ENCODE measurements at regions not wholly inside any gene's neighbourhood (a gene's known extent, or its start where the extent isn't known, plus 50 kb on each side); places are given as distances from the start of the nearest gene placed in this dataset.

DNA sequence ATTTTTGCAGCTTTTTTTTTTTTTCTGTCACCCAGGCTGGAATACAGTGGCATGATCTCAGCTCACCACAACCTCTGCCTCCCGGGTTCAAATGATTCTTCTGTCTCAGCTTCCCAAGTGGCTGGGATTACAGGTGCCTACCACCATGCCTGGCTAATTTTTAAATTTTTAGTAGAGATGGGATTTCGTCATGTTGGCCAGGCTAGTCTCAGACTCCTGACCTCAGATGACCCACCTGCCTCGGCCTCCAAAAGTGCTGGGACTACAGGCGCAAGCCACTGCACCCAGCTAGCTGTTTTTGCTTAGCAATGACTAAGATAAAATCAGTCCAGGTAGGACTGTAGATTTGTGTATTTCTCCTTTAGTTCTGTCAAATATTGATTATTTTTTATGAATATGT, 403.7 kb downstream of the PID1 start:
- in situ Hi-C loops (cut with HindIII; ENCODE audit: low pct_unique_long_range_greater_than_20kb, low sequenced_read_pairs): no loop called here
- DNase-seq (ENCODE audit: low read depth): no peak

DNA sequence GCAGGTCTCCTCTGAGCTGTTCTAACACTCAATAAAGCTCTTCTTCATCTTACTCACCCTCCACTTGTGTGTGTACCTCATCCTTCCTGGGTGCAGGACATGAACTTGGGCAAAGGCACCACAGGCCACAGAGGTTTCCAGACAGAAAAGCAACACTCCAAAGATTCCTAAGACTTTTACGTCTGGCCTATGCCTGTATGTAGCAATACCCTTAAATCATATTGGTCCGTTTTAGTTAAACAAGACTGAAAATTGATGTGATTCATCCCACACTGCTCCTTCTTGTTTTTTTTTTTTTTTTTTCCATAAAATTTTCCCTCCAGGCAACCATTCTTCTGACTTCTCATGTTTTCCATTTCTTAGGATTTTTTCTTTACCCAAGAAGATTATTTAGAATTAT, 404.3 kb downstream of the PID1 start:
- DNase-seq (ENCODE audit: low read depth): no peak
- in situ Hi-C loops (cut with HindIII; ENCODE audit: low pct_unique_long_range_greater_than_20kb, low sequenced_read_pairs): no loop called here

- in situ Hi-C loops (cut with HindIII; ENCODE audit: low pct_unique_long_range_greater_than_20kb, low sequenced_read_pairs): no loop called here
- no peak for DNase-seq (ENCODE audit: low read depth)
Measured at GRCh38 chr2:228866044-228866443, 405.0 kb downstream of the PID1 start.

GRCh38 chr2:228864131-228864530, 407.0 kb downstream of the PID1 start:
- DNase-seq (ENCODE audit: low read depth): no peak
- in situ Hi-C loops (cut with HindIII; ENCODE audit: low pct_unique_long_range_greater_than_20kb, low sequenced_read_pairs): no loop called here

DNA sequence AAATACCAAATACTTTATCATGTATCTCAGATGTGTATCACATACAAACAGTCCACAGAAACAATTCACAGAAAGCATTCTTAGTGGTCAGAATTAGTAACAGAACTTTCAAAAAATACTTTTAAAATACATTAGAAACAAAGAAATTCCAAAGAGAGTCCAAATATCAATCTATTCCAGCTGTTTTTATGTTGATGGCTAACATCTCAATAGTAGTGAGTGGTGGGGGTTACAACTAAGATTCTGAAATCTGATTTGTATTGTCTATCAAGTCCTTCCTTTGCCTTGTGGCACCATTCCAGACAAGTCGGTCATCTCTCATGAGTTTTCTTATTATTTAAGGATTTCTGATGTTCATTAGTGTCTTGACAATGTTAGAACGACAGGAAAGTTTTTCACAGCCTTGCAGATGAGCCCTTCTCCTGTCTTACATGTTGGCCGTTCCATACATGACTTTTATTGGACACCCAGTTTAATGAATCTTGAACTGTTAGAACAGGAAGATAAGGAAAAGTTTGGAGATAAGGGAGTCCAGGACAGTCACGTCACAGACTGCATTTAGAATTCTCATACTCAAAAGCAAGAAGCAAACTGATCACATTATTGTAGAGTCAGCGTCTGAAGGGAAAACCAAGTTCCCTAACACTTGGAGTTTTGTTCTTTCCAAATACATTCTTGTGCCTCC, 410.3 kb downstream of the PID1 start:
- no peak for DNase-seq (ENCODE audit: low read depth)
- in situ Hi-C loops (cut with HindIII; ENCODE audit: low pct_unique_long_range_greater_than_20kb, low sequenced_read_pairs): no loop called here

GRCh38 chr2:228853151-228853550, 417.9 kb downstream of the PID1 start:
- in situ Hi-C loops (cut with HindIII; ENCODE audit: low pct_unique_long_range_greater_than_20kb, low sequenced_read_pairs): no loop called here
- DNase-seq (ENCODE audit: low read depth): no peak

- DNase-seq (ENCODE audit: low read depth): no peak
- in situ Hi-C loops (cut with HindIII; ENCODE audit: low pct_unique_long_range_greater_than_20kb, low sequenced_read_pairs): no loop called here
Measured at GRCh38 chr2:228848638-228849037, 422.4 kb downstream of the PID1 start.

DNA sequence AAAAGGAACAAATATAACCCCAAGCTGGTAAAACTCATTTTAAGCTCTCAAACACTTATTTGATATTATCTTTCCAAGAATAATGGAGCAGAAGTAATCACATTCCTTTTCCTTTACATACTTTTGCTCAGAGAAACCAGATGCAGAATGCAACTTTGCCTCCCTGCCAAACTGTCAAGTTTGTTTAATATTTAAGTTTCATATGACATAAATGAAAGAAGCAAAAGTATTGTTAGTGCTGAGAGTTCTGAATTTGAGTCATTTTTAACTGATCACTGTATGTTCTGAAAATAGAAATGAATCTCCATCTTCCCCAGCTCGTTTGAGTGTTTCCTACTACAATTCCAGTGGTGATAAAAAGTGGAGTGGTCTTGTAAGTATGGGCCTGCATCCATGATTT, 423.4 kb downstream of the PID1 start:
- no peak for DNase-seq (ENCODE audit: low read depth)
- in situ Hi-C loops (cut with HindIII; ENCODE audit: low pct_unique_long_range_greater_than_20kb, low sequenced_read_pairs): no loop called here

DNA sequence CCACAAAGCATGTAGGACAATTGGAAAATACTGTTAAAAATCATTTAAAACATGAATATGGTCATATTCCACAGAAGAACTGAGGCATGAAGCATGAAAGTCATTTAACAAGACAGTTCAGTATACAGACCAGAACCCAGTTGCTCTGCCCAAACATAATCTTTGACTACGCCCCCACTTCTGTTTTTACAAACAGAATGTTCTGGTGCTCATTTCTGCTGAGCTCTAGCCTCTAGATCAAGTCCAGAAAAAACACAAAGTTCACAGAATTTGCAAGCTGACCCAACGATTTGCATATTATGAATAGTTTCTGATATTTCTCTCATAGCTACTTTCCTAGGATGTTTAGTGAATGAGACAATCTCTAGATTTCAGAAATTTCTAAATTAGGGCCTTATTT, 424.9 kb downstream of the PID1 start:
- in situ Hi-C loops (cut with HindIII; ENCODE audit: low pct_unique_long_range_greater_than_20kb, low sequenced_read_pairs): no loop called here
- DNase-seq (ENCODE audit: low read depth): no peak

DNA sequence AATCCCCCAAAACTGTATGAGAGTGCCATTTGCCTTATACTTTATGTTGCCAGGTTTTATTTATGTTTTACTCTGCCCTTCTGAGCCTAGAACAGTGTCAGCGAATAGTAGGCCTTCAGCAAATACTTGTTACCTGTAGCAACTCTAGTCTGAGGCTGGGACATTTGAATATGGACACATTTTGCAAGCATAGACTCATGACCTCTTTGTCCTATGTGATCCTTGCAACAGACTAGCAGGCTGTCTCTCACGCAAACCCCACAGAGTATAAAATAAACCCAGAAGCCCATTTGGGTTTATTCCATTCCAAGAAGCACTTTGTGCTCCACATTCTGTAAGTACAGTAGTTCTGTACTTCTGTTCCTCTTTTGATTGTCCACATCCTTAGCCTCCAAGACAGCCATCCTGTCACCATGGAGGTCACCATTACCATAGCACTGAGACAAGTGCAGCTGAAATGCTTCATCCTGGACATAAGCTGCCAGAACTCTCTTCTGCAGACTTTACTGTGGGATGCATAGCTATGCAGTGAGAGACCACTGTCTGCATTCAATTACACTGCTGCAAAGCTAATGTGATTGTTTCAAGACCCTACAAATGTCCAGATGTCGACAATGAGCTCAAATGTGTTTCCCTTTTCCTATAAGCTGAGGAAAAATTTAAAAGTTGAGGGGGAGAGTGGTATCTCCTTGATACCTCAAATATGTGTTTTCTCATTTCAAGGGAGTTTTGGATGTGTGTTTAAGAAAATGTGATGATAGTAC, 425.7 kb downstream of the PID1 start:
- in situ Hi-C loops (cut with HindIII; ENCODE audit: low pct_unique_long_range_greater_than_20kb, low sequenced_read_pairs): no loop called here
- DNase-seq (ENCODE audit: low read depth): no peak

DNA sequence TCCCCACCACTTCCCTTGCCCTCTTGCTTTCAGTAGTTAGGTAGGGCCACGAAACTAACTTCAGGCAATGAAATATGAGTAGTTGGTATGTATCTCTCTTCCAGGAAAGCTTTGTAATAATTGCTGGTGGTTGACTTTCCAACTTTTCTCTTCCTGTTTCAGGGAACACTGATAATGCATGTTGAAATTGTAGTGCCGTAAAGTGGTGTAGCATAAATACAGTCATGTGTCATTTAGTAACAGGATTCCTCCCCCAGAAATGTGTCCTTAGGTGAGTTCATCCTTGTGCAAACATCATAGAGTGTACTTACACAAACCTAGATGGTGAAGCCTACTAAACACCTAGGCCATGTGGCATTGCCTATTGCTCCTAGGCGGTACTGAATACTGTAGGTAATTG, 429.2 kb downstream of the PID1 start:
- in situ Hi-C loops (cut with HindIII; ENCODE audit: low pct_unique_long_range_greater_than_20kb, low sequenced_read_pairs): no loop called here
- no peak for DNase-seq (ENCODE audit: low read depth)

GRCh38 chr2:228841475-228841874, 429.6 kb downstream of the PID1 start:
- DNase-seq (ENCODE audit: low read depth): no peak
- in situ Hi-C loops (cut with HindIII; ENCODE audit: low pct_unique_long_range_greater_than_20kb, low sequenced_read_pairs): no loop called here

GRCh38 chr2:228840743-228841114, 430.4 kb downstream of the PID1 start:
- DNase-seq (ENCODE audit: low read depth): no peak
- in situ Hi-C loops (cut with HindIII; ENCODE audit: low pct_unique_long_range_greater_than_20kb, low sequenced_read_pairs): no loop called here

DNA sequence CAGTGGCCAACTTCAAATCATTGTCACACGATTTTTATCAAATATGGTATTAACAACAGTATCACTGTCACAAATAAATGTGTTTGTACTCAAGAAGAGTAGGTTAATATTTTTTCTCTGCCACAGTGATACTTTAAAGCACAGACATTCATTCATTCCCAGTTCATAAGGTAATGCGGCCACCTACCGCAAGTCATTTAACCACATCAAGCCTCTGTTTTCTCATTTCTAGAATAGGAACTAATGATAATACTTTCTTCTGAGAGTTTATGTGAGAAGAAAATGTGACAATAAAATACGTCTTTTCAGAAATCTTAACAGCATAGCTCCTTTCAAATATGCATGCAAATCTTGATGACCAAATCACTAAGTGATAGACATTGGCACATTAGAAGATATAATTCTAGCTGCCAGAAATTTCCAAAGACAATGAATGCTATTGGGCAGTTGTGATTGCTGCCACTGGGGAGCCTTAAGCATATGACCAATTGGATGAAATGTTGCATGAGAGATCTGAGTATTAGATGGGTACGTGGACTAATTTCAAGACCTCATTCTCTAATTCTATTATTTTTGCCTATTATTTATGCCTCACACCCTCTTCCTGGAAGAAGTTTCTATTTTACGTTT, 430.9 kb downstream of the PID1 start:
- in situ Hi-C loops (cut with HindIII; ENCODE audit: low pct_unique_long_range_greater_than_20kb, low sequenced_read_pairs): no loop called here
- DNase-seq (ENCODE audit: low read depth): no peak

DNA sequence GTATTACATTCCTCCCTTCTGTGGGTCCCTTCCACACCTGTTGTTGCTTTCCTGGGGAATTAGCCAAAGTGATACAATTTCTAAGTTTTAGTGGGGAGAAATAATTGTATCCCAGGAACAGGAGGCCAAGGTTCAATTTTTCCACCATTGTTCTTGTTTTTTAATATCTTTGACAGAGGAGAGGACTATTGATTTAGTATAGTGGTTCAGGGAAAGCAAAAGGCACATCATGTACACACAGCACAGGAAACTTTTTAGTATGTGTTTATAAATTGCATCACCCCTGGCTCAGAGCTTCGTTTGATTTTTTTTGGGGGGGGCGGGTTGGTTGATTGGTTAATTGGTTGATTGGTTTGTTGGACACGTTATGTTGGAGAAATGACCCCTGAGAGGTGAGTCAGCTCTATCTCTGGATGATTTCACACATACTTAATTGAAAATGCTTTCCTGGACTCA, 431.6 kb downstream of the PID1 start:
- in situ Hi-C loops (cut with HindIII; ENCODE audit: low pct_unique_long_range_greater_than_20kb, low sequenced_read_pairs): no loop called here
- DNase-seq (ENCODE audit: low read depth): no peak

GRCh38 chr2:228838819-228839218, 432.3 kb downstream of the PID1 start:
- DNase-seq (ENCODE audit: low read depth): no peak
- in situ Hi-C loops (cut with HindIII; ENCODE audit: low pct_unique_long_range_greater_than_20kb, low sequenced_read_pairs): no loop called here

GRCh38 chr2:228828397-228828796, 442.7 kb downstream of the PID1 start:
- DNase-seq (ENCODE audit: low read depth): no peak
- in situ Hi-C loops (cut with HindIII; ENCODE audit: low pct_unique_long_range_greater_than_20kb, low sequenced_read_pairs): no loop called here

DNA sequence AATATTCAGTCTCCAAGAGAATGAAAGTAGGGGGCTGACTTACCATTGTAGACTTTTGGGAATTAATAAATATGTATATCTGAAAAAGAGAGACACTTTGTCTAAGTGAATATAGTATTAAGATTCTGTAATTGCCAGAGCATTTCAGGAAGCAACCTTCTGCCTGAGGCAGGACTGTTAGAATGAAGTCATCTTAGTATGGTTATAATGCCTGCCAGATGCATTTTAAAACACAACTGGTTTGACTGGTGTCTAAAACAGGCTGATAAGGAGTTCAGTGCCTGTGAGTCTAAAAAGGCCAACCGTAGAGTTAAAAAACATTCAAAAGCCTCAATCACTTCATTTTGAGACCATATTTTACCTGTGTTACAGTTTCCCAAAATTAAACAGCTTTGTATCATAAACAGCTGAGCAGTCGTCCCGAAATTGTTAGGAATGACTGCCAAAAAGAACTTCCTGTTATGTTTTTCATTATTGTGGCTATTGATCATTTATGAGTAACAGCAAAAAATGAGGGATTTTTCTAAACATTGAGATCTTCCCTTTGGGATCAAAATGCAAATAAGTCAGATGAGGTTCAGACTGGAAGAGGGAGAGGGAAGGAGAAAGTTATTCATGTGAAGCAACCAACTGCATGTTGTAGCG, 443.9 kb downstream of the PID1 start:
- no peak for DNase-seq (ENCODE audit: low read depth)
- in situ Hi-C loops (cut with HindIII; ENCODE audit: low pct_unique_long_range_greater_than_20kb, low sequenced_read_pairs): no loop called here

- no peak for DNase-seq (ENCODE audit: low read depth)
- in situ Hi-C loops (cut with HindIII; ENCODE audit: low pct_unique_long_range_greater_than_20kb, low sequenced_read_pairs): no loop called here
Measured at GRCh38 chr2:228819701-228820100, 451.4 kb downstream of the PID1 start.

All from Caki2 (cell line).